ENCODE measurements at regions not wholly inside any gene's neighbourhood (a gene's known extent, or its start where the extent isn't known, plus 50 kb on each side); places are given as distances from the start of the nearest gene placed in this dataset.

GRCh38 chrY:9257725-9258124 is 79.5 kb upstream of the TSPY4 start:
- H3K4me2 ChIP-seq (ENCODE audit: insufficient read depth in 1 of 2, low read depth in 2 of 2, low read length in 2 of 2) = no peak overlapping the region
- H3K23ac ChIP-seq (ENCODE audit: insufficient read length) = no peak overlapping the region
- CTCF ChIA-PET (ENCODE audit: partially characterized antibody) = no interaction called here
- H3K56ac ChIP-seq (replicated peaks; ENCODE audit: insufficient read length, low read depth, low read length) = no peak overlapping the region
- FAIRE-seq = no peak
- no peak overlapping the region for H2BK5ac ChIP-seq (ENCODE audit: low read depth, low read length)
- no peak for DNase-seq (ENCODE audit: low read depth in 1 of 2, low spot score in 2 of 2)
- H3K79me2 ChIP-seq (ENCODE audit: control insufficient read depth in 1 of 2, insufficient read depth in 2 of 2, low read length in 2 of 2) = no peaks in the 10 kb centered on the region
- no peak overlapping the region for H2AK5ac ChIP-seq (ENCODE audit: low read depth, low read length)
- H4K5ac ChIP-seq (ENCODE audit: insufficient read length, low read depth, low read length) = no peak overlapping the region
- H3K4ac ChIP-seq (replicated peaks; ENCODE audit: insufficient read length, low read depth, low read length) = no peak overlapping the region
- no peak overlapping the region for H3K9ac ChIP-seq (replicated peaks in 1 of 4; ENCODE audit: extremely low read depth in 1 of 4, low read depth in 3 of 4, low read length in 3 of 4)
- no peak overlapping the region for H3K4me3 ChIP-seq (ENCODE audit: extremely low read depth in 1 of 4, insufficient read depth in 2 of 4, low read depth in 3 of 4, low read length in 4 of 4)
- H3K36me3 ChIP-seq (ENCODE audit: control insufficient read depth in 2 of 4, insufficient read depth in 4 of 4, low read length in 3 of 4) = no peaks in the 10 kb centered on the region
- H3K4me1 ChIP-seq (replicated peaks in 1 of 4; ENCODE audit: control insufficient read depth in 3 of 4, insufficient read depth in 4 of 4, low read length in 3 of 4) = no peaks in the 10 kb centered on the region
- no peak overlapping the region for H2AFZ ChIP-seq (ENCODE audit: low read length)
- H4K91ac ChIP-seq (replicated peaks; ENCODE audit: insufficient read length, low read length) = no peak overlapping the region
- POLR2A ChIA-PET (ENCODE audit: partially characterized antibody) = no interaction called here
- no peaks in the 10 kb centered on the region for H3K79me1 ChIP-seq (ENCODE audit: low read depth, low read length)
- no peaks in the 10 kb centered on the region for H3K23me2 ChIP-seq (ENCODE audit: low read depth, low read length)
- no peaks in the 10 kb centered on the region for H3K27me3 ChIP-seq (replicated peaks in 1 of 4; ENCODE audit: control insufficient read depth in 3 of 4, extremely low read depth in 1 of 4, insufficient read depth in 3 of 4, low read length in 3 of 4)
- no peak overlapping the region for H3K14ac ChIP-seq (ENCODE audit: insufficient read length)
- H2BK20ac ChIP-seq (ENCODE audit: low read length) = no peak overlapping the region
- no peaks in the 10 kb centered on the region for H4K20me1 ChIP-seq (replicated peaks in 1 of 2; ENCODE audit: control insufficient read depth in 1 of 2, insufficient read depth in 2 of 2, low read length in 2 of 2)
- H4K8ac ChIP-seq (ENCODE audit: extremely low read depth, insufficient read depth, low read length) = no peak overlapping the region
- H2BK15ac ChIP-seq (ENCODE audit: low read length) = no peak overlapping the region
- H2BK12ac ChIP-seq (ENCODE audit: low read depth, low read length) = no peak overlapping the region
- no peak overlapping the region for H3K18ac ChIP-seq (ENCODE audit: extremely low read depth, low read length)
- H3K27ac ChIP-seq (ENCODE audit: low read depth, low read length) = no peak overlapping the region
- H2BK120ac ChIP-seq (replicated peaks; ENCODE audit: low read depth, low read length) = no peak overlapping the region
- H3K9me3 ChIP-seq (ENCODE audit: insufficient read depth in 2 of 2, low read depth in 1 of 2, low read length in 1 of 2) = peaks cover 0 to 40% of the 10 kb centered on the region in 2 experiments; a peak in 2 of 4 replicates
- 42% methylated on average over 2 of the region's 3 CpGs; no CpG with 5 or more reads in 1 of the 2 experiments for WGBS, 2 experiments (ENCODE audit: extremely low coverage in 1 of 2, insufficient coverage in 1 of 2, insufficient read length in 1 of 2, insufficient replicate concordance in 2 of 2, low coverage in 1 of 2, low lambda C conversion rate in 2 of 2, missing lambda C conversion rate in 1 of 2)
- TF ChIP-seq TAF7 (optimal IDR thresholded peaks at IDR 0.05; ENCODE audit: borderline replicate concordance, low read depth, low read length) (no peak), JUN (IDR thresholded peaks at IDR 0.05; ENCODE audit: low read depth, low read length) (no peak), BRCA1 (IDR thresholded peaks at IDR 0.05; ENCODE audit: low read depth, low read length) (no peak), SUZ12 (IDR thresholded peaks at IDR 0.05; ENCODE audit: low read length) (no peak), SAP30 (IDR thresholded peaks at IDR 0.05; ENCODE audit: insufficient read depth, insufficient replicate concordance, low read length) (no peak), TCF12 (IDR thresholded peaks at IDR 0.05; ENCODE audit: low read depth, low read length) (no peak), YY1 (IDR thresholded peaks at IDR 0.05; ENCODE audit: low read depth, low read length) (no peak), MAFK (IDR thresholded peaks at IDR 0.05; ENCODE audit: low read depth, low read length) (no peak), SP4 (IDR thresholded peaks at IDR 0.05; ENCODE audit: low read length) (no peak), BACH1 (IDR thresholded peaks at IDR 0.05; ENCODE audit: low read length) (no peak), CTBP2 (IDR thresholded peaks at IDR 0.05; ENCODE audit: borderline replicate concordance, insufficient read depth, insufficient read length, low read length) (no peak), POLR2AphosphoS5 (IDR thresholded peaks at IDR 0.05; ENCODE audit: low read depth, low read length) (no peak)
- TF ChIP-seq, protein P1, sequence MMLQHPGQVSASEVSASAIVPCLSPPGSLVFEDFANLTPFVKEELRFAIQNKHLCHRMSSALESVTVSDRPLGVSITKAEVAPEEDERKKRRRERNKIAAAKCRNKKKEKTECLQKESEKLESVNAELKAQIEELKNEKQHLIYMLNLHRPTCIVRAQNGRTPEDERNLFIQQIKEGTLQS (IDR thresholded peaks at IDR 0.05; ENCODE audit: insufficient read depth, low read depth, low read length) = no peak
